ENCODE measurements at regions not wholly inside any gene's neighbourhood (a gene's known extent, or its start where the extent isn't known, plus 50 kb on each side); places are given as distances from the start of the nearest gene placed in this dataset.
A peak's percentile ranks its signal among the peaks of the same experiment; 100 is the strongest.

- TF ChIP-seq, protein P1, sequence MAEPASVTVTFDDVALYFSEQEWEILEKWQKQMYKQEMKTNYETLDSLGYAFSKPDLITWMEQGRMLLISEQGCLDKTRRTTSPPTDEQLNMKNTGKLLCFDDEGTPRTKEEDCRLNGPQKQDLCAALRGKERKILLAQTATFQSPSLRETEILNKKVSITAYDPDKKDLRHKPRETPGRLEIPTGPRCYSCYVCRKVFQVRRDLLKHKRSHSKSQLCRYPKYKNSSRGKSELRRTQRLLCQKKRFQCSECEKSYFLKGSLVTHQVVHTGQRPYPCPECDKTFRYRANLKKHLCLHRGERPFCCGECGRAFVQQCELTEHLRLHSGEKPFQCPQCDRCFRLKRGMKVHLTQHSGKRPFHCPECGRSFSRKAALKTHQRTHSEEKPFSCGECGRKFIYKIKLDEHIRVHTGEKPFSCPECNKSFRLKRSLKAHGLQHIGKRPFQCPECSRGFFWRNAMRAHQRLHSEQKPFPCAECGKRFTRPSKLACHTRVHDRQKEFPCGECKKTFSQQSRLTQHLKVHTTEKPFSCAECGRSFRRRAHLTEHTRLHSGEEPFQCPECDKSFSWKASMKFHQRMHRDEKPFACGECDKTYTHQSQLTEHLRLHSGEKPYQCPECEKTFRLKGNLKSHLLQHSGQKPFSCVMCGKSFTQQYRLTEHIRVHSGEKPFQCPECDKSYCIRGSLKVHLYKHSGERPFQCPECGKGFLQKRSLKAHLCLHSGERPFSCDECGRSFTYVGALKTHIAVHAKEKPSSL (CRISPR knock-in tag; conservative IDR thresholded peaks at IDR 0.05), result no peak
- no peak for TF ChIP-seq ZNF512 (CRISPR knock-in tag; IDR thresholded peaks at IDR 0.05; ENCODE audit: borderline replicate concordance)
- no peak for TF ChIP-seq IRF1 (CRISPR knock-in tag; IDR thresholded peaks at IDR 0.05)
- no peak for TF ChIP-seq FOXP1 (CRISPR knock-in tag; IDR thresholded peaks at IDR 0.05; ENCODE audit: borderline replicate concordance)
- no peak for TF ChIP-seq ESRRA (CRISPR knock-in tag; IDR thresholded peaks at IDR 0.05; ENCODE audit: borderline replicate concordance)
Observed at GRCh38 chr3:139259398-139259797, 84.4 kb upstream of the MRPS22 start (continued).

GRCh38 chr3:139260041-139260486 is 83.8 kb upstream of the MRPS22 start:
- H3K36me3 Mint-ChIP-seq, result no peaks in the 10 kb centered on the region
- TF ChIP-seq ZNF121 (CRISPR knock-in tag; IDR thresholded peaks at IDR 0.05) (no peak), TEAD4 (CRISPR knock-in tag; IDR thresholded peaks at IDR 0.05) (no peak), PRDM15 (CRISPR knock-in tag; IDR thresholded peaks at IDR 0.05) (no peak), ZNF263 (CRISPR knock-in tag; IDR thresholded peaks at IDR 0.05; ENCODE audit: low read depth) (no peak), FOXP1 (CRISPR knock-in tag; IDR thresholded peaks at IDR 0.05; ENCODE audit: borderline replicate concordance) (no peak), ZNF317 (CRISPR knock-in tag; IDR thresholded peaks at IDR 0.05; ENCODE audit: borderline replicate concordance, low read depth) (no peak), HMGA2 (CRISPR knock-in tag; IDR thresholded peaks at IDR 0.05) (no peak)
- TF ChIP-seq, protein P2, sequence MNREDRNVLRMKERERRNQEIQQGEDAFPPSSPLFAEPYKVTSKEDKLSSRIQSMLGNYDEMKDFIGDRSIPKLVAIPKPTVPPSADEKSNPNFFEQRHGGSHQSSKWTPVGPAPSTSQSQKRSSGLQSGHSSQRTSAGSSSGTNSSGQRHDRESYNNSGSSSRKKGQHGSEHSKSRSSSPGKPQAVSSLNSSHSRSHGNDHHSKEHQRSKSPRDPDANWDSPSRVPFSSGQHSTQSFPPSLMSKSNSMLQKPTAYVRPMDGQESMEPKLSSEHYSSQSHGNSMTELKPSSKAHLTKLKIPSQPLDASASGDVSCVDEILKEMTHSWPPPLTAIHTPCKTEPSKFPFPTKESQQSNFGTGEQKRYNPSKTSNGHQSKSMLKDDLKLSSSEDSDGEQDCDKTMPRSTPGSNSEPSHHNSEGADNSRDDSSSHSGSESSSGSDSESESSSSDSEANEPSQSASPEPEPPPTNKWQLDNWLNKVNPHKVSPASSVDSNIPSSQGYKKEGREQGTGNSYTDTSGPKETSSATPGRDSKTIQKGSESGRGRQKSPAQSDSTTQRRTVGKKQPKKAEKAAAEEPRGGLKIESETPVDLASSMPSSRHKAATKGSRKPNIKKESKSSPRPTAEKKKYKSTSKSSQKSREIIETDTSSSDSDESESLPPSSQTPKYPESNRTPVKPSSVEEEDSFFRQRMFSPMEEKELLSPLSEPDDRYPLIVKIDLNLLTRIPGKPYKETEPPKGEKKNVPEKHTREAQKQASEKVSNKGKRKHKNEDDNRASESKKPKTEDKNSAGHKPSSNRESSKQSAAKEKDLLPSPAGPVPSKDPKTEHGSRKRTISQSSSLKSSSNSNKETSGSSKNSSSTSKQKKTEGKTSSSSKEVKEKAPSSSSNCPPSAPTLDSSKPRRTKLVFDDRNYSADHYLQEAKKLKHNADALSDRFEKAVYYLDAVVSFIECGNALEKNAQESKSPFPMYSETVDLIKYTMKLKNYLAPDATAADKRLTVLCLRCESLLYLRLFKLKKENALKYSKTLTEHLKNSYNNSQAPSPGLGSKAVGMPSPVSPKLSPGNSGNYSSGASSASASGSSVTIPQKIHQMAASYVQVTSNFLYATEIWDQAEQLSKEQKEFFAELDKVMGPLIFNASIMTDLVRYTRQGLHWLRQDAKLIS (CRISPR knock-in tag; IDR thresholded peaks at IDR 0.05; ENCODE audit: borderline replicate concordance), result no peak
- TF ChIP-seq, protein P3, sequence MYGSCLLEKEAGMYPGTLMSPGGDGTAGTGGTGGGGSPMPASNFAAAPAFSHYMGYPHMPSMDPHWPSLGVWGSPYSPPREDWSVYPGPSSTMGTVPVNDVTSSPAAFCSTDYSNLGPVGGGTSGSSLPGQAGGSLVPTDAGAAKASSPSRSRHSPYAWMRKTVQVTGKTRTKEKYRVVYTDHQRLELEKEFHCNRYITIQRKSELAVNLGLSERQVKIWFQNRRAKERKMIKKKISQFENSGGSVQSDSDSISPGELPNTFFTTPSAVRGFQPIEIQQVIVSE (CRISPR knock-in tag; IDR thresholded peaks at IDR 0.05; ENCODE audit: borderline replicate concordance), result no peak
- TF ChIP-seq, protein P4, sequence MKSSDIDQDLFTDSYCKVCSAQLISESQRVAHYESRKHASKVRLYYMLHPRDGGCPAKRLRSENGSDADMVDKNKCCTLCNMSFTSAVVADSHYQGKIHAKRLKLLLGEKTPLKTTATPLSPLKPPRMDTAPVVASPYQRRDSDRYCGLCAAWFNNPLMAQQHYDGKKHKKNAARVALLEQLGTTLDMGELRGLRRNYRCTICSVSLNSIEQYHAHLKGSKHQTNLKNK (CRISPR knock-in tag; IDR thresholded peaks at IDR 0.05), result no peak
- TF ChIP-seq, protein P5, sequence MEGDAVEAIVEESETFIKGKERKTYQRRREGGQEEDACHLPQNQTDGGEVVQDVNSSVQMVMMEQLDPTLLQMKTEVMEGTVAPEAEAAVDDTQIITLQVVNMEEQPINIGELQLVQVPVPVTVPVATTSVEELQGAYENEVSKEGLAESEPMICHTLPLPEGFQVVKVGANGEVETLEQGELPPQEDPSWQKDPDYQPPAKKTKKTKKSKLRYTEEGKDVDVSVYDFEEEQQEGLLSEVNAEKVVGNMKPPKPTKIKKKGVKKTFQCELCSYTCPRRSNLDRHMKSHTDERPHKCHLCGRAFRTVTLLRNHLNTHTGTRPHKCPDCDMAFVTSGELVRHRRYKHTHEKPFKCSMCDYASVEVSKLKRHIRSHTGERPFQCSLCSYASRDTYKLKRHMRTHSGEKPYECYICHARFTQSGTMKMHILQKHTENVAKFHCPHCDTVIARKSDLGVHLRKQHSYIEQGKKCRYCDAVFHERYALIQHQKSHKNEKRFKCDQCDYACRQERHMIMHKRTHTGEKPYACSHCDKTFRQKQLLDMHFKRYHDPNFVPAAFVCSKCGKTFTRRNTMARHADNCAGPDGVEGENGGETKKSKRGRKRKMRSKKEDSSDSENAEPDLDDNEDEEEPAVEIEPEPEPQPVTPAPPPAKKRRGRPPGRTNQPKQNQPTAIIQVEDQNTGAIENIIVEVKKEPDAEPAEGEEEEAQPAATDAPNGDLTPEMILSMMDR (IDR thresholded peaks at IDR 0.05), result no peak
- TF ChIP-seq, protein P1 (CRISPR knock-in tag; conservative IDR thresholded peaks at IDR 0.05), result no peak
- POLR2A ChIA-PET, result no interaction called here
- no peak overlapping the region for H3K4me3 Mint-ChIP-seq
- CTCF ChIA-PET, result no interaction called here
- ATAC-seq, result 0 out of 2 replicates have a peak, but pooled peaks have one; percentile 20
- no peaks in the 10 kb centered on the region; the same call in 1 of the 2 replicates for H3K27me3 Mint-ChIP-seq (ENCODE audit: low read depth)
- H3K9me3 Mint-ChIP-seq, result no peaks in the 10 kb centered on the region
- H3K27ac Mint-ChIP-seq, result no peak overlapping the region
- no peak for DNase-seq (ENCODE audit: low spot score)
- peaks cover 4% of the 10 kb centered on the region for H3K4me1 Mint-ChIP-seq

Data from WTC11 (cell line).